ENCODE measurements at regions not wholly inside any gene's neighbourhood (a gene's known extent, or its start where the extent isn't known, plus 50 kb on each side); places are given as distances from the start of the nearest gene placed in this dataset.
A peak's percentile ranks its signal among the peaks of the same experiment; 100 is the strongest.

DNA sequence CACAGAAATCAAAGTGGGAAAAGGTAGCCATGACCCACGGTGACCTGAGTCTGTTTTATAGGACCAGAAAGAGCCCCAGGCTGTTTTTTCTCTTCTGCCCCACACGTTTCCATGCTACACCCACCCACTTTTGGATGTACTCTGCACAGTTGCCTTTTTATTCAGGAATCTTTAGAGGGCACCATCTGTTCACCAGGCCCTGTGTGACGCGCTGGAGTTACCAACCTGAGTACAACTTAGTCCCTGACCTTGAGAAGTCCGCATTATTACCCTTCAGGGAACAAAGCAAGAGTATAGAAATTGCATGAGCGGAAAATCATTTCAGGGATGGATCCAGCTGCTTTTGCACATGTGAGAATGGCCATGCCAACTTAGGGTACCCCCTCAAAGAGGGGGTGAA lies 207.8 kb upstream of the GATB start:
- no peak overlapping the region for H3K4me3 ChIP-seq
- no peaks in the 10 kb centered on the region for H3K9me3 ChIP-seq (ENCODE audit: low read depth)
- no peak overlapping the region for H3K9ac ChIP-seq
- H3F3A ChIP-seq (ENCODE audit: insufficient read depth) = no peaks in the 10 kb centered on the region
- TF ChIP-seq EZH2phosphoT487 (IDR thresholded peaks at IDR 0.05; ENCODE audit: insufficient read depth, low read depth) = no peak
- TF ChIP-seq EZH2 (IDR thresholded peaks at IDR 0.05; ENCODE audit: insufficient read depth, poor library complexity, severe bottlenecking) = no peak
- no peaks in the 10 kb centered on the region for H3K79me2 ChIP-seq (ENCODE audit: insufficient read depth)
- no peak overlapping the region for H2AFZ ChIP-seq
- WGBS, 2 experiments (ENCODE audit: low coverage in 1 of 2, low lambda C conversion rate in 2 of 2, missing lambda C conversion rate in 2 of 2) = 61 to 66% methylated on average over 6 of the region's 6 CpGs
- no peak for DNase-seq
- H3K4me1 ChIP-seq (ENCODE audit: insufficient read depth) = no peaks in the 10 kb centered on the region
- no peaks in the 10 kb centered on the region for H4K20me1 ChIP-seq (ENCODE audit: insufficient read depth)
- in situ Hi-C loops (cut with MboI) = no loop called here
- H3K4me2 ChIP-seq (ENCODE audit: unreplicated experiment) = no peak overlapping the region
- H3K9me2 ChIP-seq (ENCODE audit: insufficient read depth) = no peaks in the 10 kb centered on the region
- H3K27me3 ChIP-seq (replicated peaks; ENCODE audit: insufficient read depth) = no peaks in the 10 kb centered on the region
- H3K27ac ChIP-seq = no peak overlapping the region
- no peaks in the 10 kb centered on the region for H3K36me3 ChIP-seq (ENCODE audit: low read depth)

DNA sequence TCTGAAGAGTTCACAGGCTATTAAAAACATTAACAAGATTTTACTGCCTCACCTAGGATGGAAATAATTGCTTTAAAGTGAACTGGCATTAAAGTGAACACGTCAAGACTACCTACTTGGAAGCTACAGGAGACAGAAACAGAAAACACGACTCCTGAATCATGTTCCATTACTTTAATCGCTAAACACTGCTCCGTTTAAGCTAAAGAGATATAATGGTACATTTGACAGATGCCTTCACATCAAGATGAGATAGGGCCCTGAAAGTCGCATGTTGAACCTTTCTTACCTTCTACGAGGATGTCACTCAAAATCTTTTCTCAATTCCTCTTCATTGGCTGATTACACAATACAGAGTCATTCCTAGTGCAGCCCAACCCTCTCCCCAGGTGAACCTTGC lies 206.3 kb upstream of the GATB start:
- no peaks in the 10 kb centered on the region for H3K4me1 ChIP-seq (ENCODE audit: insufficient read depth)
- DNase-seq = no peak
- H3K4me3 ChIP-seq = no peak overlapping the region
- H2AFZ ChIP-seq = no peak overlapping the region
- WGBS, 2 experiments (ENCODE audit: low coverage in 1 of 2, low lambda C conversion rate in 2 of 2, missing lambda C conversion rate in 2 of 2) = 71 to 73% methylated on average over 6 of the region's 6 CpGs
- no peaks in the 10 kb centered on the region for H4K20me1 ChIP-seq (ENCODE audit: insufficient read depth)
- H3K4me2 ChIP-seq (ENCODE audit: unreplicated experiment) = no peak overlapping the region
- H3K27me3 ChIP-seq (replicated peaks; ENCODE audit: insufficient read depth) = no peaks in the 10 kb centered on the region
- no peaks in the 10 kb centered on the region for H3K79me2 ChIP-seq (ENCODE audit: insufficient read depth)
- H3K36me3 ChIP-seq (ENCODE audit: low read depth) = no peaks in the 10 kb centered on the region
- no peak overlapping the region for H3K27ac ChIP-seq
- H3K9me2 ChIP-seq (ENCODE audit: insufficient read depth) = no peaks in the 10 kb centered on the region
- H3F3A ChIP-seq (ENCODE audit: insufficient read depth) = no peaks in the 10 kb centered on the region
- no peak for TF ChIP-seq EZH2 (IDR thresholded peaks at IDR 0.05; ENCODE audit: insufficient read depth, poor library complexity, severe bottlenecking)
- TF ChIP-seq EZH2phosphoT487 (IDR thresholded peaks at IDR 0.05; ENCODE audit: insufficient read depth, low read depth) = no peak
- in situ Hi-C loops (cut with MboI) = no loop called here
- H3K9me3 ChIP-seq (ENCODE audit: low read depth) = no peaks in the 10 kb centered on the region
- no peak overlapping the region for H3K9ac ChIP-seq

DNA sequence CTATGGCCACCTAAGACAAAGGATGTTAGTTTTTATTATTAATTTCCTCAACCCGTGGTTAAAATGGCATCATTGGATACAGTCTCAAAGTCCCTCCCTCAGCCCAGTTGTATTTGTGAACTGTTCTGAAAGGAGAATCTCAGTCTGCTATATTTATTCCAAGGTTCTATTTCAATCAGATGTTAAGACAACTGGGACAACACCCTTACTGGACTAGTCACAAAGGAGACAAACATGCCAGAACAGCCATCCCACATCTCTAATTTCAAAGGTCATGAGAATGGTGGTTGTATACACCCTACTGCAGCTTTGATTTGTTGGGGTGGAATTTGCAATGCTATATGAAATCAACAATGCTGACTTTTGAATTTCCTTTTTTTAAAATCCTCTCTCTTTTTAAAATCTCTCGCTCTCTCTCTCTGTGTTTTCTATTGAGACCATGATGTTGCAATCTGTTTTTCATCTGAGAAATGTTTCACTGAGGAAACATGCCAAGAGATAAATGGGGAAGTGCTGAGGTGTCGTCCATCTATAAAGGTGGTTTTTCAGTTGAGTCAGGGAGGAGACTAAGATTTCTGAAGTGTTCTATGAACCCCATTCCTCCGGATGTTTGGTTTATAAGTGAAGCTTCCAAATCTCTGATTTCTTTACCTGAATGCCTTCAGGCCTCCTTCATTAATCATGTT lies 201.5 kb upstream of the GATB start:
- H4K20me1 ChIP-seq (ENCODE audit: insufficient read depth) = no peaks in the 10 kb centered on the region
- H3K4me1 ChIP-seq (ENCODE audit: insufficient read depth) = peaks cover 10% of the 10 kb centered on the region
- no peak overlapping the region for H3K4me3 ChIP-seq
- no peak overlapping the region; the same call in 1 of the 2 replicates for H2AFZ ChIP-seq
- no peak overlapping the region for H3K9ac ChIP-seq
- H3K36me3 ChIP-seq (ENCODE audit: low read depth) = no peaks in the 10 kb centered on the region
- H3F3A ChIP-seq (ENCODE audit: insufficient read depth) = 0 out of 2 replicates have a peak, but pooled peaks cover 4% of the 10 kb centered on the region
- H3K79me2 ChIP-seq (ENCODE audit: insufficient read depth) = no peaks in the 10 kb centered on the region
- in situ Hi-C loops (cut with MboI) = no loop called here
- peak; percentile 14 for DNase-seq
- H3K27ac ChIP-seq = no peak overlapping the region
- H3K4me2 ChIP-seq (ENCODE audit: unreplicated experiment) = no peak overlapping the region
- H3K9me3 ChIP-seq (ENCODE audit: low read depth) = no peaks in the 10 kb centered on the region
- no peaks in the 10 kb centered on the region for H3K9me2 ChIP-seq (ENCODE audit: insufficient read depth)
- WGBS, 2 experiments (ENCODE audit: low coverage in 1 of 2, low lambda C conversion rate in 2 of 2, missing lambda C conversion rate in 2 of 2) = 46 to 52% methylated on average over 4 of the region's 4 CpGs
- H3K27me3 ChIP-seq (replicated peaks; ENCODE audit: insufficient read depth) = no peaks in the 10 kb centered on the region
- TF ChIP-seq EZH2 (IDR thresholded peaks at IDR 0.05; ENCODE audit: insufficient read depth, poor library complexity, severe bottlenecking) = no peak
- no peak for TF ChIP-seq EZH2phosphoT487 (IDR thresholded peaks at IDR 0.05; ENCODE audit: insufficient read depth, low read depth)

DNA sequence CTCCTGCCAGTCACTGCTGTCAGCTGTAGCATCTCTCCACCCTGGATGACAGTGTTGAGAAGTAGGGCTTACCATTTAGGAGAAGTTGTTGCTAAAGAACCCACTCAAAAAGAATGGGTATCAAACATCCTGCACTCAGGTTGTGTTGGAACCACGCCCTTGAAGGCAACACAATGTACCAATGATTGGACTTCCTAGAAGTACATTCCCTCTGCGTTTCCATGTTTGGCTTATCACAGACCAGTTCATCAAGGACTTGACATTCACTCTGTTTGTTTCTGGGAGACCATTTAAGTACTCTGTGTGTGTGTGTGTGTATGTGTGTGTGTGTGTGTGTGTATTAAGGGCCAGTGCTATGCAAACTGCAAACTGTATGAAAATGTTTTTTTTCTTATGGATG lies 200.6 kb upstream of the GATB start:
- Histone ChIP-seq H3K27ac (no peak overlapping the region), H3K79me2 (ENCODE audit: insufficient read depth) (no peaks in the 10 kb centered on the region), H3F3A (ENCODE audit: insufficient read depth) (peaks cover 7% of the 10 kb centered on the region), H4K20me1 (ENCODE audit: insufficient read depth) (no peaks in the 10 kb centered on the region), H3K9me2 (ENCODE audit: insufficient read depth) (no peaks in the 10 kb centered on the region), H3K9ac (no peak overlapping the region), H3K4me1 (ENCODE audit: insufficient read depth) (peaks cover 16% of the 10 kb centered on the region), H3K9me3 (ENCODE audit: low read depth) (no peaks in the 10 kb centered on the region), H3K4me3 (no peak overlapping the region), H2AFZ (no peak overlapping the region), H3K36me3 (ENCODE audit: low read depth) (no peaks in the 10 kb centered on the region), H3K4me2 (ENCODE audit: unreplicated experiment) (no peak overlapping the region), H3K27me3 (replicated peaks; ENCODE audit: insufficient read depth) (no peaks in the 10 kb centered on the region)
- in situ Hi-C loops (cut with MboI) = no loop called here
- TF ChIP-seq EZH2phosphoT487 (IDR thresholded peaks at IDR 0.05; ENCODE audit: insufficient read depth, low read depth) = no peak
- TF ChIP-seq EZH2 (IDR thresholded peaks at IDR 0.05; ENCODE audit: insufficient read depth, poor library complexity, severe bottlenecking) = no peak
- DNase-seq = no peak
- 46 to 49% methylated on average over 2 of the region's 2 CpGs for whole genome bisulfite sequencing, 2 experiments (ENCODE audit: low coverage in 1 of 2, low lambda C conversion rate in 2 of 2, missing lambda C conversion rate in 2 of 2)

Data from GM23248 (cell line).